Astrocyte (in vitro differentiated cells and primary cell): ENCODE measurements at regions not wholly inside any gene's neighbourhood (a gene's known extent, or its start where the extent isn't known, plus 50 kb on each side); places are given as distances from the start of the nearest gene placed in this dataset.

Experiments
- DNase-seq: peaks from one replicate; pipeline ENCODE4 v3.0.0-alpha.2; 2010; ENCODE audit warnings: low read depth
- FAIRE-seq: peaks from 2 replicates; lab custom pipeline; 2011; peaks lifted over from hg19 to GRCh38; lab: Jason Lieb, UNC
- H2AFZ ChIP-seq: 2 replicates; pipeline ENCODE4 v1.6.0; 2012; ENCODE audit warnings: low read depth, low read length, inconsistent platforms
- H3K27ac ChIP-seq: 2 replicates; pipeline ENCODE4 v1.5.1; 2011; ENCODE audit warnings: low read depth, low read length, inconsistent platforms
- H3K27me3 ChIP-seq: 2 replicates; pipeline ENCODE4 v1.6.0; 2011; ENCODE audit warnings: low read length, inconsistent platforms; ENCODE audit not compliant: insufficient read depth
- H3K36me3 ChIP-seq: 2 replicates; pipeline ENCODE4 v1.5.1; 2011; ENCODE audit warnings: low read length, inconsistent platforms; ENCODE audit not compliant: insufficient read depth
- H3K4me1 ChIP-seq: 2 replicates; pipeline ENCODE4 v1.5.1; 2011; ENCODE audit warnings: low read length, inconsistent platforms; ENCODE audit not compliant: insufficient read depth
- H3K4me2 ChIP-seq: 2 replicates; pipeline ENCODE4 v1.6.0; 2012; ENCODE audit warnings: low read length, inconsistent platforms
- H3K4me3 ChIP-seq: 2 replicates; pipeline ENCODE4 v1.5.1; 2011; ENCODE audit warnings: low read depth, mild to moderate bottlenecking, low read length, inconsistent platforms; ENCODE audit not compliant: insufficient read depth
- H3K79me2 ChIP-seq: 2 replicates; pipeline ENCODE4 v1.6.0; 2012; ENCODE audit warnings: mild to moderate bottlenecking, low read length, inconsistent platforms; ENCODE audit not compliant: insufficient read depth
- H3K9ac ChIP-seq: 2 replicates; pipeline ENCODE4 v1.6.0; 2012; ENCODE audit warnings: mild to moderate bottlenecking, low read length, inconsistent platforms
- H3K9me3 ChIP-seq: 2 replicates; pipeline ENCODE4 v1.5.1; 2012; ENCODE audit warnings: low read depth, mild to moderate bottlenecking, low read length, inconsistent platforms; ENCODE audit not compliant: insufficient read depth
- H4K20me1 ChIP-seq: 2 replicates; pipeline ENCODE4 v1.6.0; 2012; ENCODE audit warnings: low read length, inconsistent platforms; ENCODE audit not compliant: insufficient read depth
- H3K27ac Mint-ChIP-seq: one replicate; pipeline ENCODE4 v1.8.0; 2021; ENCODE audit warnings: mild to moderate bottlenecking, mixed read lengths; ENCODE audit not compliant: unreplicated experiment
- H3K27me3 Mint-ChIP-seq: one replicate; pipeline ENCODE4 v1.8.0; 2021; ENCODE audit warnings: low read depth, mixed read lengths; ENCODE audit not compliant: unreplicated experiment
- H3K36me3 Mint-ChIP-seq: one replicate; pipeline ENCODE4 v1.8.0; 2021; ENCODE audit warnings: low read depth, mixed read lengths; ENCODE audit not compliant: unreplicated experiment
- H3K4me1 Mint-ChIP-seq: one replicate; pipeline ENCODE4 v1.8.0; 2021; ENCODE audit warnings: low read depth, mixed read lengths; ENCODE audit not compliant: unreplicated experiment
- H3K4me3 Mint-ChIP-seq: one replicate; pipeline ENCODE4 v1.8.0; 2021; ENCODE audit warnings: mild to moderate bottlenecking, moderate library complexity, mixed read lengths; ENCODE audit not compliant: unreplicated experiment
- H3K9me3 Mint-ChIP-seq: one replicate; pipeline ENCODE4 v1.8.0; 2021; ENCODE audit warnings: mild to moderate bottlenecking, mixed read lengths; ENCODE audit not compliant: unreplicated experiment
- CTCF ChIP-seq: IDR thresholded peaks from 2 replicates; pipeline ENCODE4 v1.5.1; 2011; ENCODE audit warnings: low read depth, mild to moderate bottlenecking, inconsistent platforms, low read length, moderate library complexity; ENCODE audit not compliant: insufficient read depth
- EZH2 ChIP-seq: IDR thresholded peaks from 2 replicates; pipeline ENCODE4 v1.6.1; 2012; ENCODE audit warnings: mild to moderate bottlenecking, low read length, inconsistent platforms; ENCODE audit not compliant: insufficient read depth

DNA sequence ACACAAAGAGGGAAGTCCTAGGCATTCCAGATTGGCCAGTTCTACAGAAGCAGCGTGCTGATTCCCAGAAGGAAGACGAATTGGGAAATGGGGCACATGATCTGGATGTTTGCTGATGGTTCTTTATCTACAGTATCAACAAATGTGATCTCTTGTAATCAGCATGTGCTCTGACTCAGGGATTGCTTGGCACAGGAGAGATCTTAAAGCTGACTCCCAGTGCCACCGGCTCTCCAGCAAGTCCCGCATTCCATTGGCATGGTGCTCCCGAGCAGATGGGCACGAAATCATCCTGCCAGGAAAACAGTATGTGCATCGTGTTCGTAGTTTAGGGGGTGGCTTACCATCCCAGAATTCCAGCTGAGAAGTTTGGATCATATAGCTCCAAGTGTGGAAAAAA, 259.9 kb upstream of the NR2F2 start:
- H3K4me3 ChIP-seq, result no peak overlapping the region
- H3K4me1 Mint-ChIP-seq, result peaks cover 4% of the 10 kb centered on the region
- DNase-seq (peak; percentile 22), FAIRE-seq (no peak)
- TF ChIP-seq EZH2, result no peak
- TF ChIP-seq CTCF, result no peak
- no peak overlapping the region for H2AFZ ChIP-seq
- no peak overlapping the region for H3K4me3 Mint-ChIP-seq
- no peak overlapping the region for H3K4me2 ChIP-seq
- no peaks in the 10 kb centered on the region for H3K36me3 ChIP-seq
- H3K27me3 Mint-ChIP-seq, result peaks cover 6% of the 10 kb centered on the region
- peaks cover 4% of the 10 kb centered on the region for H3K9me3 Mint-ChIP-seq
- no peaks in the 10 kb centered on the region for H4K20me1 ChIP-seq
- H3K79me2 ChIP-seq, result no peaks in the 10 kb centered on the region
- H3K4me1 ChIP-seq, result no peaks in the 10 kb centered on the region
- no peak overlapping the region for H3K27ac Mint-ChIP-seq
- H3K9me3 ChIP-seq, result no peaks in the 10 kb centered on the region
- no peak overlapping the region for H3K27ac ChIP-seq
- no peaks in the 10 kb centered on the region for H3K36me3 Mint-ChIP-seq
- no peak overlapping the region for H3K9ac ChIP-seq
- no peaks in the 10 kb centered on the region for H3K27me3 ChIP-seq

GRCh38 chr15:96072821-96073220, 257.7 kb upstream of the NR2F2 start:
- H3K27ac Mint-ChIP-seq, result no peak overlapping the region
- FAIRE-seq, result no peak
- Histone ChIP-seq H3K79me2 (no peaks in the 10 kb centered on the region), H3K27ac (no peak overlapping the region), H3K9ac (no peak overlapping the region), H3K4me1 (no peaks in the 10 kb centered on the region), H4K20me1 (no peaks in the 10 kb centered on the region), H3K4me2 (no peak overlapping the region), H3K4me3 (no peak overlapping the region), H3K27me3 (no peaks in the 10 kb centered on the region), H2AFZ (no peak overlapping the region), H3K36me3 (no peaks in the 10 kb centered on the region), H3K9me3 (no peaks in the 10 kb centered on the region)
- H3K4me1 Mint-ChIP-seq, result peaks cover 4% of the 10 kb centered on the region
- DNase-seq, result no peak
- H3K4me3 Mint-ChIP-seq, result no peak overlapping the region
- TF ChIP-seq EZH2, result no peak
- TF ChIP-seq CTCF, result no peak
- H3K36me3 Mint-ChIP-seq, result no peaks in the 10 kb centered on the region
- H3K27me3 Mint-ChIP-seq, result peaks cover 4% of the 10 kb centered on the region
- peaks cover 4% of the 10 kb centered on the region for H3K9me3 Mint-ChIP-seq

DNA sequence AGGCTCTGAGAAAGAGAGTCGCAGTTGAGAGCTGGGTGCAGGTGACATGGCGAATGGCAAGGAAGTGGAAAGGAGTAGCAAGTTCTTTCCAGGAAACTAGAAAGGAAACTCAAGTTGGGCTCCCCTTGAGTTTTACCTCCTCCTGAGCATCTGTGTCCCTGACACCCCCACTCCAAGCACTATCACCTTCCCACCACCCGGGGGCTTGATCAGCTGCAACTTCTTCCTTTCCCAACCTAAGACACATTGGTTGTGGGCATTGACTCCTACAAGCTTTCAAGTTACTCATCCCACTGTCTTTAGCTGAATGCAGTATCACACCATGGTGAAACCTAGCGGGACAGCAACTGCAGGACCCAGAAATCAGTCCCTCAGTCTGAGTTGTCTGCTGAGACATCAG, 256.6 kb upstream of the NR2F2 start:
- no peaks in the 10 kb centered on the region for H3K79me2 ChIP-seq
- no peak overlapping the region for H3K9ac ChIP-seq
- H3K4me1 ChIP-seq, result no peaks in the 10 kb centered on the region
- H2AFZ ChIP-seq, result no peak overlapping the region
- H3K36me3 ChIP-seq, result no peaks in the 10 kb centered on the region
- H3K9me3 Mint-ChIP-seq, result peaks cover 4% of the 10 kb centered on the region
- H3K4me3 Mint-ChIP-seq, result no peak overlapping the region
- no peak overlapping the region for H3K4me3 ChIP-seq
- no peaks in the 10 kb centered on the region for H3K27me3 ChIP-seq
- H3K27ac ChIP-seq, result no peak overlapping the region
- DNase-seq (no peak), FAIRE-seq (no peak)
- TF ChIP-seq EZH2, result no peak
- no peak for TF ChIP-seq CTCF
- peaks cover 4% of the 10 kb centered on the region for H3K27me3 Mint-ChIP-seq
- no peak overlapping the region for H3K4me2 ChIP-seq
- H3K9me3 ChIP-seq, result no peaks in the 10 kb centered on the region
- H4K20me1 ChIP-seq, result no peaks in the 10 kb centered on the region
- no peaks in the 10 kb centered on the region for H3K36me3 Mint-ChIP-seq
- peaks cover 4% of the 10 kb centered on the region for H3K4me1 Mint-ChIP-seq
- H3K27ac Mint-ChIP-seq, result no peak overlapping the region
